ENCODE measurements at regions not wholly inside any gene's neighbourhood (a gene's known extent, or its start where the extent isn't known, plus 50 kb on each side); places are given as distances from the start of the nearest gene placed in this dataset.

- no peak for DNase-seq (ENCODE audit: low read depth)
- TF ChIP-seq CTCF (IDR thresholded peaks at IDR 0.05; ENCODE audit: low read depth, low read length, missing control alignments), result no peak
- no peak overlapping the region for H3K4me3 ChIP-seq (ENCODE audit: low read depth, low read length)
Observed at GRCh38 chr10:10613656-10614244, 403.9 kb upstream of the CELF2 start.

- no peak overlapping the region for H3K4me3 ChIP-seq (ENCODE audit: low read depth, low read length)
- no peak for TF ChIP-seq CTCF (IDR thresholded peaks at IDR 0.05; ENCODE audit: low read depth, low read length, missing control alignments)
Observed at GRCh38 chr10:10617686-10618085, 400.0 kb upstream of the CELF2 start.

GRCh38 chr10:10618139-10618538 is 399.5 kb upstream of the CELF2 start:
- no peak overlapping the region for H3K4me3 ChIP-seq (ENCODE audit: low read depth, low read length)
- DNase-seq (ENCODE audit: low read depth), result no peak
- TF ChIP-seq CTCF (IDR thresholded peaks at IDR 0.05; ENCODE audit: low read depth, low read length, missing control alignments), result no peak

More at GRCh38 chr10:10617686-10618085, 400.0 kb upstream of the CELF2 start:
- DNase-seq (ENCODE audit: low read depth), result no peak

GRCh38 chr10:10623958-10624566 is 393.6 kb upstream of the CELF2 start:
- no peak for DNase-seq (ENCODE audit: low read depth)
- no peak overlapping the region for H3K4me3 ChIP-seq (ENCODE audit: low read depth, low read length)
- no peak for TF ChIP-seq CTCF (IDR thresholded peaks at IDR 0.05; ENCODE audit: low read depth, low read length, missing control alignments)

- DNase-seq (ENCODE audit: low read depth), result no peak
- no peak for TF ChIP-seq CTCF (IDR thresholded peaks at IDR 0.05; ENCODE audit: low read depth, low read length, missing control alignments)
- H3K4me3 ChIP-seq (ENCODE audit: low read depth, low read length), result no peak overlapping the region
Observed at GRCh38 chr10:10624567-10624962, 393.1 kb upstream of the CELF2 start.

- no peak overlapping the region for H3K4me3 ChIP-seq (ENCODE audit: low read depth, low read length)
- DNase-seq (ENCODE audit: low read depth), result no peak
- TF ChIP-seq CTCF (IDR thresholded peaks at IDR 0.05; ENCODE audit: low read depth, low read length, missing control alignments), result no peak
Observed at GRCh38 chr10:10625491-10625890, 392.2 kb upstream of the CELF2 start.

GRCh38 chr10:10626734-10627133 is 390.9 kb upstream of the CELF2 start:
- no peak for TF ChIP-seq CTCF (IDR thresholded peaks at IDR 0.05; ENCODE audit: low read depth, low read length, missing control alignments)
- DNase-seq (ENCODE audit: low read depth), result no peak
- H3K4me3 ChIP-seq (ENCODE audit: low read depth, low read length), result no peak overlapping the region
